NCI-H2081 (cell line): ENCODE measurements at regions not wholly inside any gene's neighbourhood (a gene's known extent, or its start where the extent isn't known, plus 50 kb on each side); places are given as distances from the start of the nearest gene placed in this dataset.
A peak's percentile ranks its signal among the peaks of the same experiment; 100 is the strongest.
"Not testable (repeated sequence)": the region's sequence is repeated elsewhere in the genome, so short reads cannot be mapped to it uniquely, and the experiment has no call there.

Experiments
- DNase-seq, 2 experiments: peaks; one replicate each; lab custom pipeline; 2025; lab: John Stamatoyannopoulos, UW

DNA sequence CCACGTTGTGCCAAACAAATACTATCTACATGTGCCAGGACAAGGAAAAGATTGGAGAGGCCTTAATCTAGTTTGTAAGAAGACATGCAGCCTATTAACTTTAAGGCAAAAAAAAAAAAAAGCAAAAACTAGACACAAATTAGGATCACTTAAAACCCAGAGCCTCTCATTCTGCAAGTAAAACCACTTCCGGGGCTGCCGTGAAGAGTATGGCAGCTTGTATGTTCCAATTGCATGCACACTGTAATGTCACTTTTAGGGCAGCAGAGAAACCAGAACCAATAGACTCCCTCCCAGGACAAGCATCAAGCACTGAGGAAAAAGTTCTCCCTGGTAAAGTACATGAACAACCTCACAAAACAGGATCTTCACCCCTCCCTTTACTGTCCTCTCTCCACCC lies 70.6 kb downstream of the RSL24D1 start:
- DNase-seq, result no peak

DNA sequence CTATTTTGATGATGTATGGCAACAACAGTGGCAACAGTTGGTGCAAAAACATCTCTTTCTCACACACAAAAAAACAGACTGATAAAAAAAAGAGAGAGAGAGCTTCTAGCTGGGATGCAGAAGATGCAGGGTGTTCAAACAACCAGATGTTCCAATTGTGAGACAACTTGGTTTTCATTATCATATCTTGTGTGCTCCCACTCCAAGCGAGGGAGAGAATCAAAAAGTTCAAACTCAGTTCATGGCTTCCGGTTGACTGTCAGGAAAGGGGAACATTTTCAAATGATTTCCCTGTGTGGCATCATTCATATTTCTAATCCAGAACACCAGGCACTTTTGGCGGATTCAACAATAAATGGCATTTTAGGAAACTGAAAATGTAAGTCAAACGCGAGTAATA lies 72.1 kb downstream of the RSL24D1 start:
- DNase-seq, result no peak

DNA sequence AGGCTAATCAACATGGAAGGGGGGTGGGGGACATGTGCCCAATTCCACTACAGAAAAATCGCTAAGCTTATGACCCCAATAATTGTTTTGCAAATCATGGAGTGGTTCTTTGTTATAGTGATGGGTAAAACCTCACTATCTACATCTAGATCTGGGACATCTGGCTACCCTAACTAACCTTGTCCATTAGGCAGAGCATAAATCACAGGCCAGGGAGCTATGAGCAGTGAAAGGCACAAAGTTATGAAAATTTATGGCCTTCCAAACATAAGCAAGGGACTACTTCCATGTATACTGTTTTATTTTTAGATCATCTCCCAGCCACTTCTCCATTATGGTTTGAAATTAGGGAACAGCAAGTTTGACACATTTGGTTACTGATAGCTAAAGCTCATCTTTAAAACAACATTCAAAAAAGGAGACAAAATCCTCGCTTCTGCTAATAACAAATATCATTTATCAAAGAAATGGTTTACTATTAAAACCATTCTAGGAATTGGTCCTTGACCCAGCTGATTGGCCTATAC lies 78.3 kb downstream of the RSL24D1 start:
- DNase-seq, result no peak

DNA sequence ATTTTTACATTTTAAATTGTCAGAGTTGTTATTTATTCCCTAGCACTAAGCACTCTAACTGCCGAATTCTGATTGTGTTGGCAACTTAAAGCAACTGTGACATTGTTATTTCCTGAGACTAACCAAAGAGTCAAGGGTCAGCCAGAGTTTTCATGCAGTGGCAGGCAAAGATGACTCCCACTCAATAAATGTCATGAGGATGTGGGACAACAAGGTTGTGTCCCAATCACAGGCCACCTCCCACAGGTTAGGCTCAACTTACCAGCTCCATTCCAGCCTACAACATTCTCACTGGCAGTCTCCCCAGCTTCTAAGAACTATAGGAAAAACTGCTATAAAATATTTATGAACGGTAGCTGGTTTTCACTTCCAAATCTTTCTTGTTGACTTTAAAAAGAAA lies 80.1 kb downstream of the RSL24D1 start:
- DNase-seq, result no peak

DNA sequence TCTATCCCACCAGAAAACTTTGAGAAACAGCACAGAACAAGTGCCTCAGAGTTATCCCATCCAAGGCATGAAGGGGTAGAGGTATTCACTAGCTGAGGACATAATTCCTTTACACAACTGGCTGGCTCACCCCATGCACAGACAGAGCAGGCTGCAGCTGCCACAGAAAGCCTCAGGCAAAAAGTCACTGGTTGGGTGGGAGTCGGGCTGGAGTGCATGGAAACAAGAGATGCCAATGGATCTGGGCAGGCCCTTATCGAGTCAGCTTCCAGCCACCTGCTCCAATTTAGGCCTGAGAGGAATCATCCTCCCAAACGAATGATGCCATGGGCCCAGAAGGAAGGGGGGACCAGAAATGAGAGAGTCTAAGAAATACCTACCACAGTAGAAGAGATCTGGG lies 83.0 kb downstream of the RSL24D1 start:
- DNase-seq, result no peak

DNA sequence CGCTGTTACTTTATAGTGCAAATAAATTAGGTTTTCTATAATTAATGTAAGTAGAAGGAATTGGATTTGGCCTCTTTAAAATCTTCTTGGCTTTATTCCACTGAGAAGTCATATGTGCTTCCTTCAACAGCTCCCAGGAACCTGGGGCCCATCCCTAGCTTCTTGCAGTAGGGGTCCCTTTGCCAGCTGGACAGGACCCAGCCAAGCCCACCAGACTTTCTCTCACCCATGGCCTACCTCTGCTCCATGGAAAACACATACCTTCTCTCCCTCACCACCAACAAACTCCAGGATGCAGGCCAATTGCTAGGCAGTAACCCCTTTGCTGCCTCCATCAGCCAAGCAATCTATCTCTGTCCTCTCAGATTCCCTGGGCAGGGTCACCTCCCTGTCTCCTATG lies 84.0 kb downstream of the RSL24D1 start:
- no peak for DNase-seq

DNA sequence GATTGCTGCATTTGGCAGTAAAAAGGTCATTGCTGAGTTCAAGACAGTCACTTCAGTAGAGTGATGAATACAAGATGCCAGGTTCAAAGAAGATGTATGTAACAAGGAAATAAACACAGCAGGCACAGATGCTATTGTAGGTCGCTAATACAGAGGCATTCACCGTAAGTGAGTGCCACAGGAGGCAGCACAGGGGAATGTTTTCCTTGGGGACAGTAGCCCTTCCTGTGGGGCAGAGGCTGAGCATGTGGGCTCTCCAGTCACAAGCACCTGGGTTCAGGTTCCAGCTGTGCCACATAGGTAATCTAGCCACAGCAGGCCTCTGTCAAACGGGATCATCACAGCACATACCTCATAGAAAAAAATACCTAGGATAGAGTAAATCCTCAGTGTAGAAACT lies 86.3 kb downstream of the RSL24D1 start:
- DNase-seq, result no peak

DNA sequence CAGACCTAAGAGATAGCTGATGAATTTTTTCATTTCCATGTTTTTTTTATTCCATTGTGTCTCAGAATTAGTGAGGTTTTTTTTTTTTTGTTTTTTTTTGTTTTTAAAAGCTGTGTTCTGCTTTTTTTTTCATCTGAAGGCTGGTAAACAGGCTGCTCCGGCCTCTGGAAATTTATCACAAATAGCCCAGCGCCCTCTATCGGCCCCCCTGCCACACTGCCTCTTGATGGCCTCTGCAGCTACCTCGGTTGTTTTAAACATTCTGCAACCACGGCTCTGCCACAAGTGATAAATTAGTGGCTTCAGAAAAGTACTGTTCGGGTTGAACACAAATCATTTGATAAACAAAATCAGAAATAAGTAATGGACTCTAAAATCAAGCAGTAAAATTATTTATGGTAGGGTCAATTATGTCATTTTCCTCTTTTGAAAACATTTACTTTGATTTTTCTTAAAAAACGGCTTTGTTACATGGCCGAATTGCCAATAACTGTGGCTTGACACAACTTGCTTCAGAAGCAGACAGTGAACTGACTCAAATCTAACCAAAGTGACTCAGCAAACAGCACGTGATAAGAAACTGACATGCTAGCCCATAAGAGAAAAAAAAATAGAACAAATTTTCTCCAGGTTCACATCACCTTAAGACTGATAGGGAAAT lies 87.8 kb downstream of the RSL24D1 start:
- peak; percentile 43 to 44 for DNase-seq

DNA sequence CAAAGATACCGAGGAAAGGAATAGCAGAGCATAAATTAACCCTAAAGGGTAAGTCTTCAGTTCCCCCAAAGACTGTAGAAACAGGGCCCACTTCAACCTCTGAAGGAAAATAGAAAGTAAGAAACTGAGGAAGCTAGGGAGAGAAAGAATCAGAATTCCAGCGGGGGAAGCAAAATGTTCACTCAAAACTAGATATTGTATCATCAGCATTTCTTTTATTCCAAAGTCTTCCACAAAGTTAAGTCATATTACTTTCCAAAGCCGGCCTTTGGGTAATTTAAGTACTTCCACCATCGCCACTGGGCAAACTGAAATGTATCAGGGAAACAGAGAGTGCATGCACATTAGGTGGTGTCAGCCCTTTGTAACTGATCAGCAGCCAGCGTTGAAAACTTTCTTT lies 88.3 kb downstream of the RSL24D1 start:
- DNase-seq, result no peak

DNA sequence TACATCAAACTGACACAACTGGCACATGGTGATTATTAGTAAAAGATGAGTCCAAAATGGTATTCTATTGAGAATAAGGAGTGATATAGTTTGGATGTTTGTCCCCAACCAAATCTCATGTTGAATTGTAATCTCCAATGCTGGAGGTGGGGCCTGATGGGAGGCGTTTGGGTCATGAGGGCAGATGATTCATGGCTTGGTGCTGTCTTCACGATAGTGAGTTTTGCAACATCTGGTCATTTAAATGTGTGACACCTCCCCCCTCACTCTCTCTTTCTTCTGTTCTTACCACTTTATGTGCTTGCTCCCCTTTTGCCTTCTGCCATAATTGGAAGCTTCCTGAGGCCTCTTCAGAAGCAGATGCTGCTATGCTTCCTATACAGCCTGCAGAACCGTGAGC lies 90.6 kb downstream of the RSL24D1 start:
- DNase-seq, result no peak

DNA sequence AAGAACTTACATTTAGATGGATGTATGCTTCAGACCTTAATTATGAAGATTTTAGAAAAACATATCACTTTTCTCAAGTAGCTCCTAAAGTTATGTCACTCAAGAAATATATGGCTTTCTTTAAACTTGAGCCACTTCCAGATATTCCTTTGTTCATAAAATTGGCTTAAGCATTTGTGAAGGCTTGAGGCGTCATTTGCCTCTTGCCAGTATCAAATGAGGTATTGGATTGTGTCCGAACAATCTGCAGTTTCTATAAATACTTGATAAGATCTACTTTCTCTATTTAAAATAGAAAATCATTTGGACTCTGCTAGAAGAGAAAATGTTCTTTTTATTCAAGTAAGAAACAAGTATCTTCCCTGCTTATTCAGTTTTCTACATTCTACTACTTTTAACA lies 102.6 kb downstream of the RSL24D1 start:
- no peak for DNase-seq

DNA sequence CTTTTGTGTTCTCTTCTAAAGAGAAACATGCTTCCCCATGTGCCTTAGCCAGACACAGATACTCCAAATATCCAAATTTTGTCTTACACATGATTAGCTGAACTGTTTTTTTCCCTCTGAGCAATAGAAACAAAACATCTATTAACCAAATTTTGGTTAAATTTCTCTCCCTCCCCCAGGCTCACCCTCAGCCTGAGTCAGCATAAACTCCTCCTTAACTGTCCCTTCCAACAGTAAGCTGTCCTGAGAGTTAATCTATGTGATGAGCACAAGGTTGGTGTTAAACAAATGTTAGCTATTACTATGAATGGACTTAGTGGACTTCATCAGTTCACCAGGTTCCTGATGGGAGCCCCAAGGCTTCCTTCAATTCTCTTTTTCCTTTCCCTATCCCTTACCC lies 108.5 kb downstream of the RSL24D1 start:
- no peak for DNase-seq

DNA sequence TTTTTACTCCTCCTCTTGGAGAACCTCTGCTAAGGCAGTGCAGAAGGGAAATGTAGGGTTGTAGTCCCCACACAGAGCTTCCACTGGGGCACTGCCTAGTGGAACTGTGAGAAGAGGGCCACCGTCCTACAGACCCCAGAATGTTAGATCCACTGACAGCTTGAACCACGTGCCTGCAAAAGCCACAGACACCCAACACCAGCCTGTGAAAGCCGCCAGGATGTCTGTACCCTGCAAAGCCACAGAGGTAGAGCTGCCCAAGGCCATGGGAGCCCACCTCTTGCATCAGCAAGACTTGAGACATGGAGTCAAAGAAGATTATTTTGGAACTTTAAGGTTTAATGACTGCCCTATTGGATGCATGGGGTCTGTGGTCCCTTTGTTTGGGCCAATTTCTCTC lies 112.1 kb downstream of the RSL24D1 start:
- DNase-seq, result no peak

DNA sequence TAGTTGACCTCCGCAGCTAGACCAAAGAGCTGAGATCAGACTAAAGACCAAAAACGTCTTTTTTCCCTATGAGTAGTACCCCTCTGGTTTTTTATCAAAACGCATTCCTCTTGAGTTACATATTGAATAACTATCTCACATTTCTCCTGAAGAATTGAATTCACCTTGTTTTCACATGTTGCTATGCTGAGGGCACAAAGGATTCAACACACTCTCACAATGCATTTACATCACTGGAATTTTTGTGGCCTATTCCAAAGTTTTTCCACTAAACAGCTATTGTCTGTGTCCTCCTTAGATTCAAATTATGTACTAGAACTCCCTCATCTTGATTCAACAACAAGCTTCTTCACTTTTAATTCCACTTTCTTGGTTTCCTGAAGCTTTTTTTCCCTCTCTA lies 112.5 kb downstream of the RSL24D1 start:
- DNase-seq, result no peak

DNA sequence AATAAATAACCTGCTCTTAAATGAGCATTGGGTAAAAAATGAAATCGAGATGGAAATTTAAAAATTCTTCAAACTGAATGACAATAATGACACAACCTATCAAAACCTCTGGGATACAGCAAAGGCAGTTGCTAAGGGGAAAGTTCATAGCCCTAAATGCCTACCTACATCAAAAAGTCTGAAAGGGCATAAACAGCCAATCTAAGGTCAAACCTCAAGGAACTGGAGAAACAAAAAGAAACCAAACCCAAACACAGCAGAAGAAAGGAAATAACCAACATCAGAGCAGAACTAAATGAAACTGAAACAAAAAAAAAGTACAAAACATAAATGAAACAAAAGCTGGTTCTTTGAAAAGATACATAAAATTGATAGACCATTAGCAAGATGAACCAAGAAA lies 119.7 kb downstream of the RSL24D1 start:
- DNase-seq, result not testable (repeated sequence)

DNA sequence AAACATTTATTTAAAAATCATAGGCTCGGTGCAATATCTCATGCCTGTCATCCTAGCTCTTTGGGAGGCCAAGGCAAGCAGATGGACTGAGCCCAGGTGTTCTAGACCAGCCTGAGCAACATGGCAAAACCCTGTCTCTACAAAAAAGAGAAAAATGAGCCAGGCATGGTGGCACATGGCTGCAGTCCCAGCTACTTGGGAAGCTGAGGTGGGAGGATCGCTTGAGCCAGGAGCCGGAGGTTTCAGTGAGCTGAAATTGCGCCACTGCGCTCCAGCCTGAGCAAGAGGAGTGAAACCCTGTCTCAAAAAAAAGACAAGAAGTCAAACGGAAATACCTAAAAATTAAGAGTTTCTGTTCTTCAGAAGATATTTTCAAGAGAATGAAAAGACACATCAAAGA lies 122.3 kb downstream of the RSL24D1 start:
- no peak for DNase-seq

DNA sequence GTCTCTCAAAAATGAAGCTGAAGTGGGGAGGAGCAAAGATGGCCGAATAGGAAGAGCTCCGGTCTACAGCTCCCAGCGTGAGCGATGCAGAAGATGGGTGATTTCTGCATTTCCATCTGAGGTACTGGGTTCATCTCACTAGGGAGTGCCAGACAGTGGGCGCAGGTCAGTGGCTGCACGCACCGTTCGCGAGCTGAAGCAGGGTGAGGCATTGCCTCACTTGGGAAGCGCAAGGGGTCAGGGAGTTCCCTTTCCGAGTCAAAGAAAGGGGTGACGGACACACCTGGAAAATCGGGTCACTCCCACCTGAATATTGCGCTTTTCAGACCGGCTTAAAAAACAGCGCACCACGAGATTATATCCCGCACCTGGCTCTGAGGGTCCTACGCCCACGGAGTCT lies 132.8 kb downstream of the RSL24D1 start:
- not testable (repeated sequence) for DNase-seq

DNA sequence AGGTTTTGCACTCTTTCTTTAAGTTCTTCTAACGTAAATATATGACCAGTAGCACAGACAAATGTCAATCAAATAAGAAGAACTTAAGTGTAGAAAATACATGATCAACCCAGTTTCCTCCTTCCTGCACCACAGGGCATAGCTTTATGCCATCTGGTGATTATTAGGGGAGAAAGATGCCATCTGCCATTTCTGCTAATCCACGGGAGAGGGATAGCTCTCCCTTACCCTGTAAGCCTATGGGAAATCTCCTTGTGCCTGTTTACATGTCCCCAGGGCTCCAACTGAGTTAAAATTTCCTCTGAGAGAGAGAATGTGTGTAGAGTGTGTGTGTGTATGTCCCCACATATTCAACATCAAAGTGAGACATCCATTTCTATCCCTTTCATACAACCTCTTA lies 135.9 kb downstream of the RSL24D1 start:
- DNase-seq, result no peak

DNA sequence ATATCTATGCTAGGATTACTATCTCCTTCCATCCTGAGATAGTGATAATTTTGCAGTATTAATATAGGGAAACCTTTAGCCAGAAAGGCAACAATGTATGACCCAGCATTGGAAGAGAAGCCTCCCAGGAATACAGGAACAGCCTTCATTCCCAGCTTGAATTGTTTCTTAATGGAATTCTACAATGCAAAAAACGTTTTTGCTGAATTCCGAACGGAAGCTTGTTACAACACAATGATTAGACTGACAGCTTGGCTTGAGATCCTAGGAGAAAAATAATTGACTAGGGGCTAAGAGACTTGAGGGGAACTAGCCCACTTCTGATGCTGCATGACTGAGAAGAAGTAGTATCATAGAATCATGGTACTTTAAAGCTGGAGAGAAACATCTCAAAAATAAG lies 140.2 kb downstream of the RSL24D1 start:
- DNase-seq, result no peak

DNA sequence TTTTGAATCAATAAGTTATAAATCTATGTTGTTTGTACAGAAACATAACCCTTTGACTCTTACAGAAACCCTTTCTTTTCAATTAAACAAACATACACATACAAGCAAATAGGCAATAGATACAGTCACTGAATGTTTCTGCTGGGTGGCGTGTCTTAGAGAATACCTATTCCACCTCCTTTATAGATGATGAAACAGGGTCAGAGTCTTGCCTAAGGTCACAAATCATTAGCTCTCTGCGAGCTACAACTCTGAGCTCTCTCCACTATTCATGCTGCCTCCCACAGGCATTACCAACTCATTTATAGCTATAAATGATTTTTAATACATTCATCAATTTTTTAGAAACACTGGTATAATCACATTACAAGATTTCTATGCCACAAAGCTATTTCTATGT lies 152.6 kb downstream of the RSL24D1 start:
- no peak for DNase-seq

DNA sequence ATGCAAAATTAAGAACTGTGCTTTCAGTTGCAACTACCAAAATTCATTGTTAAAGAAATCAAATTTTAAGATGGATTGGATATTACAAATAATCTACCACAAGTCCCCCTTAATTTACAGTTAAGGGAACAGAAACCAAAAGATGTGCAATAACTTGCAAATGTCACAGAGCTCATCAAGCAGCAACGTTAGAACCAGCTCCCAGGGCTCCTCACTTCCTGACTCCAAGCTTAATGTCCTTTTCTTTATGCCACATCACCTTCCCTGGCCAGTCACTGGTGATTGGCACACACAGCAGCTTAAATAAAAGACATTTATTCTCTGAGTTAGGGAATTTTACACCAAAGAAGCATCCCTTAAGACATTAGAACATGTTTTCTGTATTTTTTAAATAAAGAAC lies 159.7 kb downstream of the RSL24D1 start:
- no peak for DNase-seq

DNA sequence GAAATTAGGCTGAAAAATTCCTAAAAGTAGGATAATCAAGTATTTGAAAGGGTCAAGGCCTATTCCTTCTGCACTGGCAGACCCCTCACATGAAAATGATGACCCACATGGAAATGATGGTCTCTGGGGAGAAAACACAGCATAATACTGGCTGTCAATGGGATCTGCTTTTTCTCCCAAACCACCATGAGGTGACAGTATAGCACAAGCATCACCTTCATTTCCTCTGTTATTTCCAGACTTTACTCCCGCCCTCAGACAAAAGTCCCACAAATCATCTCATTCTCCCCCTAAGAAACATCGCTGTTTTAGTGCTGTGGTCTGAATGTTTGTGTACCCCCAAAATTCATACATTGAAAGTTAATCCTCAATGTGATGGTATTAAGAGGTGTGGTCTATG lies 161.0 kb downstream of the RSL24D1 start:
- no peak for DNase-seq

DNA sequence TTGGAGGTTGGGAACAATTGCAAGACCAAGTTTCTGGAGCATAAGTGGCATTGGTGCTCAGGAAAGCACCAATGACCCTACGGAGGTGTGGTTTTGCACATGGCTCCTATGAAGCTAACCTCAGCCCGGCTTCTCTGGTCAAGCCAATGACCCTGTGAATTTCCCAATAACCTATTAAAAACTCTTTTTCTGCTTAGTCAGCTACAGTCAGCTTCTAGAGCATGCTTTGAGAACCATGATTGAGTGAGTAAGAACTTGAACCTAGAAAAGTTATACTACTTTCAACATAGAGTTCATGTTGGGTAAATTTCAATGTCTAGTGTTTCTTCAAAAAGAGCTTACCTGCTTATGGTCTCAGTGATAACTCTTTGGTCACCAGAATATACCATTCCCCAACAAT lies 163.2 kb downstream of the RSL24D1 start:
- DNase-seq, result no peak

DNA sequence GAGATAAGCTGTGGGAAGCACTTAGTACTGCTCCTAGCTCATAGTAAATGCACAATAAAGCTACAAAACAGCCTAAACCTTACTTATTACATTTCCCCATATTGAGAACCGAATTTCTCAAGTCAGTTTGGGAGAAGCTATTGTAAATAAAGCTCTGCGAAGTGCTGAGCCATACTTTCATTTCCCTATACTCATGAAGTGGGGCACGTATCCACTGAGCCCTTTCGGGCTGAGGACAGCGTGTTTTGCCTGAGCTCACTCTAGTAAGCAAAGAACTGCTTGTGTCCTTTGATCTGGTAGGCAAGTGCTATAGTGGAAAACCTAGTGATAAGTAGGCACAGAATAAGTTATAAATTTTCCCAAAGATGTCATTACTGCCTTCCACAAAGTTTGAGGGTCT lies 165.0 kb downstream of the RSL24D1 start:
- no peak for DNase-seq

DNA sequence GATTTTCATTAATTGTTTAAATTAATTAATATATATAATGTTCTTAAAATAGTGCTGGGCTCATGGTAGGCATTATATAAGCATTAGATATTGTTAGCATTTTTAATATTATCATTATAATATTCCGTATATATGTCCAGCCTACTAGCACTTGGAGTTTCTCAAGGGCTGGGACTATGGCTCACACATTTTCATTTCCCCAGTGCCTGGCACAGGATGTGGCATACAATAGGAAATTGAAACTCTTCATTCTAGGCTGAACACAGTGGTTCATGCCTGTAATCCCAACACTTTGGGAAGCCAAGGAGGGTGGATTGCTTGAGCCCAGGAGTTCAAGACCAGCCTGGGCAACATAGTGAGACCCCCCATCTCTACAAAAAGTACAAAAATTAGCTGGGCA lies 170.4 kb downstream of the RSL24D1 start:
- DNase-seq, result no peak
